GM19468 (cell line): ENCODE measurements at regions not wholly inside any gene's neighbourhood (a gene's known extent, or its start where the extent isn't known, plus 50 kb on each side); places are given as distances from the start of the nearest gene placed in this dataset.
"Not testable (repeated sequence)": the region's sequence is repeated elsewhere in the genome, so short reads cannot be mapped to it uniquely, and the experiment has no call there.

Experiments used
- ATAC-seq: cut with Tn5 transposase; IDR thresholded peaks from one replicate; pipeline ENCODE4 v1.9.1; 2021; ENCODE audit warnings: mild to moderate bottlenecking, moderate library complexity, moderate number of reproducible peaks; ENCODE audit not compliant: unreplicated experiment; ENCODE audit errors: extremely low read depth

DNA sequence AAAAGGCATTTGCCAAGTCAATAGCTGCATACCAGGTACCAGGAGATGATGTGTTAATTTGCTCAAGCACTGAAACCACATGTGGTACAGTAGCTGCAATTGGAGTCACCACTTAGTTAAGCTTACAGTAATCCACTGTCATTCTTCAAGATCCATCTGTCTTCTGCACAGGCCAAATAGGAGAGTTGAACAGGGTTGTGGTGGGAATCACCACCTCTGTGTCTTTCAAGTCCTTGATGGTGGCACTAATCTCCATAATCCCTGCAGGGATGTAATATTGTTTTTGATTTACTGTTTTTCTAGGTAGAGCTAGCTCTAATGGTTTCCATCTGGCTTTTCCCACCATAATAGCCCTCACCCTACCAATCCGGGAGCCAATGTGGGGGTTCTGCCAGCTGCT, 91.9 kb downstream of the FCRL5 start:
- no peak for ATAC-seq

DNA sequence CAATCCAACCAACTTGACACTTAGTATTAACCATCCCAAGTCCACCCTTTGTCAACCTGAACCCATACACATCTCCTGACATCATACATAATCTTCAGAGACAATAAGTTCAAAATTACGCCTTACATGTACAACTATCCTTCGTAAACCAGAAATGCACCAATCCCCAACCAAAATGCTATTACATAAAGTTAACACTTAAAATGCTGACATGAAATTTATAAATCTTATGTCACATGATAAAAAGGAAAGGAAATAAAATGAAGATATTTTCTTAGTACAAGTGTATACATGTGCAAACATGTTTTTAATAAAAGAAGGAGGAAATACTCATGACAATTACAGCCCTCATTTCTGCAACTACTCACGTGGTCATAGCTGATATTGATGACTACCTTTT, 95.0 kb downstream of the FCRL5 start:
- ATAC-seq: no peak

DNA sequence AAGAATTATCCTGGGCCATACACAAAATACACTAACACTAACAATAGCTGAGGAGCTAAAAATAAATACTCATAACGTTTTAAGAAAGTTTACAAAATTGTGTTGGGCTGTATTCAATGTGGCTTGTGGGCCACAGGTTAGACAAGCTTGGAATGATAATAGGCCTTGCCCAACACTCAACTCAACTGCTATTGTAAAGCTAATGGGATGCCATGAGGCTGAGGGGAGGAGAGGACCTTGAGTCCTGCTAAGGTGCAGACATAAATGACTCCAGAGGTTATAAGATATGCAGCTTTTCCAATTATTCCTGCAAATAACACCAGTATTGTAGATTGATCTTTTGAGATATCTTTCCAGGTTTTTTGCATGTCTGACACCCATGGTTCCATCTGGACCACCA, 97.0 kb downstream of the FCRL5 start:
- no peak for ATAC-seq

DNA sequence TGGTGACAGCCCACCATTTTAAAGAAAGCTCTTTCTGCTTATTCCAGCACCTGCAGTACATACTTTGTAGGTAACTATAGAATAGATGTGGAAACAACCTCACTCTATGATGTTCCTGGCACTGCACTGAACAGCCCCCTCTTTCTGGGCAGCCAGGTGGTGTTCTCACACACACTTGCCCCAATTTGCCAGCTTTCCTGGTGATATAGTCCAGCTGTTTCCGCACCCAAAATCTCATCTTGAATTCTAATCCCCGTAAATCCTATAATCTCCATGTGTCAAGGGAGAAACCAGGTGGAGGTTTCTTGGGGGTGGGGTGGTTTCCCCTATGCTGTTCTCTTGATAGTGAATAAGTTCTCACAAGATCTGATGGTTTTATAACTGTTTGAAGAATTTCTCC, 102.2 kb downstream of the FCRL5 start:
- no peak for ATAC-seq

DNA sequence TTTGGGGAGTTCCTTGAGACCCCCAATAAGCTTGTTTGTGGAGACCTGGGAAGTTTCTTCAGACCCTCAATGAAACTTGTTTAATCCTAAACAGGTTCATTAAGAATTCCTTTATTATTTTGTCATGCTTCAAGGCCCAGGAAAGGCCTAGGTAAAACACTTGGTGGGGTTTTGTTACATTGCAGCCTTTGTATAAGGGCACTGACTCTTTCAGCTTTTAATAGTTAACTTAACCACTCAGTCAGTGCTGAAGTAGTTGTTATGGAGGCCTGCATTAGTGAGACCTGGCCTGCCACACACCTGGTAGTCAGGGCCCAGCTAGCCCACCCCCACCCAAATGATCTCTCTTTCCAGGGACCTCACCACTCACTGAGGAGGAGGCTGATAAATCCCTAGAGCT, 103.7 kb downstream of the FCRL5 start:
- no peak for ATAC-seq

DNA sequence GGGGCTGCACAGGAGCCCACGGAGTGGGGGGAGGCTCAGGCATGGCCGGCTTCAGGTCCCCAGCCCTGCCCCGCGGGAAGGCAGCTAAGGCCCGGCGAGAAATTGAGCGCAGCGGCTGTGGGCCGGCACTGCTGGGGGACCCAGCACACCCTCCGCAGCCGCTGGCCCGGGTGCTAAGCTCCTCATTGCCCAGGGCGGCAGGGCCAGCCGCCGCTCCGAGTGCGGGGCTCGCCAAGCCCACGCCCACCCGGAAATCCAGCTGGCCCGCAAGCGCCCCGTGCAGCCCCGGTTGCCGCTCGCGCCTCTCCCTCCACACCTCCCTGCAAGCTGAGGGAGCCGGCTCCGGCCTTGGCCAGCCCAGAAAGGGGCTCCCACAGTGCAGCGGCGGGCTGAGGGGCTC, 106.0 kb downstream of the FCRL5 start:
- not testable (repeated sequence) for ATAC-seq

DNA sequence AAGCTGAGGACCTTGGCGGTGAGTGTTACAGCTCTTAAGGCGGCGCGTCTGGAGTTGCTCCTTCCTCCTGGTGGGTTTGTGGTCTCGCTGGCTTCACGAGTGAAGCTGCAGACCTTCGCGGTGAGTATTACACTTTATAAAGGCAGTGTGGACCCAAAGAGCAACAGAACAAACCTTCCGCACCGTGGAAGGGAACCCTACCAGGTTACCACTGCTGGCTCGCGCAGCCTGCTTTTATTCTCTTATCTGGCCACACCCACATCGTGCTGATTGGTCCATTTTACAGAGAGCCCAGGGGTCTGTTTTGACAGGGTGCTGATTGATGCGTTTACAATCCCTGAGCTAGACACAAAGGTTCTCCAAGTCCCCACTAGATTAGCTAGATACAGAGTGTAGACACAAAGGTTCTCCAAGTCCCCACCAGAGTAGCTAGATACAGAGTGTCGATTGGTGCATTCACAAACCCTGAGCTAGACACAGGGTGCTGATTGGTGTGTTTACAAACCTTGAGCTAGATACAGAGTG, 106.6 kb downstream of the FCRL5 start:
- ATAC-seq: not testable (repeated sequence)

DNA sequence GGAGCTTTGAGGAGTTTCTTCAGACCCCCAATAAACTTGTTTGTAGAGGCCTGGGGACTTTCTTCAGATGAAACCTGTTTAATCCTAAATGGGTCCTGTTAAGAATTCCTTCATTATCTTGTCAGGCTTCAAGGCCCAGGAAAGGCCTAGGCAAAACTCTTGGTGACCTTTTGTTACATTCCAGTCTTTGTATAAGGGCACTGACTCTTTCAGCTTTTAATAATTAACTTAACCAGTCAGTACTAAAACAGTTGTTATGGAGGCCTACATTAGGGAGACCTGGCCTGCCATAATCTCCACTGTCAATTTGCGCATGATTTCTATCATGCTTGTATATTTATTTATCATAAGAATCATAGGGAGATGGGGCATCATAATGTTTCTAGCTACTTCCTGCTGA, 110.2 kb downstream of the FCRL5 start:
- ATAC-seq: no peak

DNA sequence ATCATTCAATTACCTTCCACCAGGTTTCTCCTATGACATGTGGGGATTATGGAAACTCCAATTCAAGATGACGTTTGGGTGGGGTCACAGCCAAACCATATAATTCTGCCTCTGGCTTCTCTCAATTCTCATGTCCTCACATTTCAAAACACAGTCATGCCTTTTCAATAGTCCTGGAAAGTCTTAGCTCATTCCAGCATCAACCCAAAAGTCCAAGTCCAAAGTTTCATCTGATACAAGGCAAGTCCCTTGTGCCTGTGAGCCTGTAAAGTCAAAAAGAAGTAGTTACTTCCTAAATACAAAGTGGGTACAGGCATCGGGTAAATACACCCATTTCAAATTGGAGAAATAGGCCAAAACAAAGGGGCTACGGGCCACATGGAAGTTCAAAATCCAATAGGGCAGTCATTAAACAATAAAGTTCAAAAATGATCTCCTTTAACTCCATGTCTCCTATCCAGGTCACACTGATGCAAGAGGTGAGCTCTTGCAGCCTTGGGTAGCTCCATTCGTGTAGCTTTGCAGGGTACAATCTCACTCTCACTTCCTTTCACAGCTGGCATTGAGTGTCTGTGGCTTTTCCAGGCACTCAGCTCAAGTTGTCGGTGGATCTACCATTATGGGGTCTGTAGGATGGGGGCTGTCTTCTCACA, 112.9 kb downstream of the FCRL5 start:
- ATAC-seq: no peak

DNA sequence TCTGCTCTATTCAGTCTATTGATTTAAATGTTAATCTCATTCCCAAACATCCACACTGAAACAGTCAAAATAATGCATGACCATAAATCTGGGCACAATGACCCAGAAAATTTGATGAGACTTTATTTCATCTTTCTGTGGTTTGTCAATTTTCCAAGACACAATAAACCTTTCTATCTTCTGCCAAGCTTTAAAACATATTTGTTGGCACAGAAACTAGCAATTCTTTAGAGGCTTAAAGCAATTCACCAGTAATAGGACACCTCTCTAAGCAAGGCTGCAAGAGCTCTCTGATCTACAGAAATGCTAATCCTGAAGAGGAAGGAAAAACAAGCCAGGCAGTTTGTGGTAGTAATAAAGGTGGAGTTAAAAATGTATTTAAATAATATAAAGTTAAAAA, 113.7 kb downstream of the FCRL5 start:
- no peak for ATAC-seq

DNA sequence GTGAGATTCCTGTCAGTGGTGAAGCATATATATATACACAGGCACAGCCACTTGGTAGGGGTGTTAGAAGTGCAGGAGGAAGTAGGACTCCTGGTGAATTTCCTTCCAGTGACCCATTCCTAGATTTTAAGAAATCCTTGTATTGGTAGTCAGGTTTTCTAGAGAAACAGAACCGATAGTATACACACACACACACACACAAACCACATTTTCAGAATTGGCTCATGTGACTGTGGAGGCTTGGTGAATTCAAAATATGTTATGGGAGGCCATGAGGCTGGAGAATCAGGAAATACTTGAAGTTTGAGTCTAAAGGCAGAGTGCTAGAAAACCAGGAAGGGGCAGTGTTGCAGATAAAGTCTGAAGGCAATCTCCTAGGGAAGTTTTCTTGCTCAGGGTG, 114.2 kb downstream of the FCRL5 start:
- no peak for ATAC-seq

DNA sequence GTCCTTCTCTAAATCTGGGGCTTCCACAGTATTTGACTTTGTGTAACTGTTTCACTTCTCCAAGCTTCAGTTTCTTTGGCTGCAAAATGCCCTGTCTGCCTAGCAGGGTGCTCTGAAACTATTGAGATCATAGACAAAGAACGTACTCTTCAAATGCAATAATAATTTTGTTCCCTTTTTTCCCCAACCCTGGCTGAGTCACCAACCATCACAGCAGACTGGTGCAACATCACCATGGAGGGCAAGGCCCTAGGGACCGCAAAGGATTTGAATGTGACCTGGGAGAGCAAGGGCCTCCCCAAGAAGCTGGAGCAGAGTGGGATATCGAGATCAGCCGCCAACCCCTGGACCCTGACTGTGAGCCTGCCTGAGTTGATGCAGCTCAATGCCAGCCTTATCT, 115.0 kb downstream of the FCRL5 start:
- ATAC-seq: no peak

DNA sequence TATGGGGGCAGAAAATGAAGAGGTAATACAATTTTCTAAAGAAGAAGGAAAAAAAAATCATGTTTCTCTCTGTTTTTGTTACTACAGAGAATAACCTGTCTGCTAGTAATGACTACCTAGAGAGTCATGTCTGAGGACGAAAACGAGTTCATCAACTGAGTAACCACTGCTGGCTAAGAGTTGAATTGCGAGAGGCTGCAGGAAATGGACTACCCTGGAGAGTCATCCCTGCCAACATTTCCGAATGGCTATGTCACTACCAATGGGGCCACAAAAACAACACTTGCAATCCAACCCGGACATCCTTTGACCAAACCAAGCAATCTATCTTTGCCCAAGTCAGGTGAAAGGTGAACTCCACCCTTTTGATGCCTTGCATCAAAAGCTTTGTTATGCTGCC, 120.6 kb downstream of the FCRL5 start:
- no peak for ATAC-seq

DNA sequence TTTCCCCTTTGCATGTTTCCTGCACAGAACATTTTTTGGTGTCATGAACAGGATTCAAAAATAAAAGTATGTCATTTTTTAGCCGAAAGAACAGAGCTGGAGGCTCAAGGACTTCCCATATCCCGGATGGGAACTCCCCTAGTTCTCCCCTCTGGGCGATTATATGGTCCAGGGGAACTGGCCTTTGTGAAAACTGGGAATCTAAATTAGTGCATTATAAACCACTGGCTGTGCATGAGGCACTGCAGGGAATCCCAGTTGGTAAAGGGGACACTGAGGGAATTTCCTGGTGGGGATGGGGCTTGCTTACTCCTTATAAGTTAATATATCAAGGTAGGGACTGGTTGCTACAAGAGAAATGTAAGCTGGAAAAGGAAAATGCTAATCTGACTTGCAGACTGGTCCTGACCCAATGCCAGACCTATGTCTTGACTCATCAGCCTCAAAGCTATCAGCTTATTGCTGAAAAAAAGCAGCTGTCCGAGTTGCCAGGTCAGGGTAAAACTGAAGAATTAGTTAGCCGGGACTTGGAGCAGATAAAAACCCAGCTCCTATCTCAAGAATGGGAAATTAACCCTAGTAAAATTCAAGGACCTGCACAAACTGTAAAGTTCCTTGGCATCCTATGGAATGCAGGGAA, 122.6 kb downstream of the FCRL5 start:
- ATAC-seq: no peak

DNA sequence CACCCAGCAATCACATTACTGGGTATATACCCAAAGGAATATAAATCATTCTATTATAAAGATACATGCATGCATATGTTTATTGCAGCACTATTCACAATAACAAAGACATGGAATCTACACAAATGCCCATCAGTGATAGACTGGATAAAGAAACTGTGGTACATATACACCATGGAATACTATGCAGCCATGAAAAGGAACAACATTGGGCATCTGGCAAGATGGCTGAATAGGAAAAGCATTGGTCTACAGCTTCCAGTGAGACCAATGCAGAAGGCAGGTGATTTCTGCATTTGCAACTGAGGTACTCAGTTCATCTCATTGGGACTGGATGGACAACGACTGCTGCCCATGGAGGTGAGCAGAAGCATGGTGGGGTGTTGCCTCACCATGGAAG, 128.6 kb downstream of the FCRL5 start:
- not testable (repeated sequence) for ATAC-seq

DNA sequence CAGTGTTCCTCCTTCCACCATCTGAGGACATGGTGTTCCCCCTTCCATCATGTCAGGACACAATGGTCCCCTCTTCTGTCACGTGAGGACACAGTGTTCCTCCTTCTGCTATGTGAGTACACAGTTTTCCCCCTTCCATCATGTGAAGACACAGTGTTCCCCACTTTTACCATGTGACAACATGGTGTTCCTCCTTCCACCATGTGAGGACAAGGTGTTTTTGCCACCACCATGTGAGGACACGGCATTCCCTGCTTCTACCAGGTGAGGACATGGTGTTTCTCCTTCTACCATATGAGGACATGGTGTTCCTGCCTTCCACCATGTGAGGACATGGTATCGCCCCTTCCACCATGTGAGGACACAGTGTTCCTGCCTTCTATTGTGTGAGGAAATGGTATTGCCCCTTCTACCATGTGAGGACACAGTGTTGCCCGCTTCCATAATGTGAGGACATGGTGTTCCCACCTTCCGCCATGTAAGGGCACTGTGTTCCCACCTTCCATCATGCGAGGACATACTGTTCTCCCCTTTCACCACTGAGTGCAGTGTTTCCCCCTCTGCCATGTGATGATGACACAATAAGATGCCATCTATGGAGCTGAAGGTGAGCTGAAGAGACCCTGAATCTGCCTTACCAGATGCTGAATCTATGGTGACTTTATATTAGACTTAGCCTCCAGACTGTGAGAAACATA, 132.3 kb downstream of the FCRL5 start:
- no peak for ATAC-seq

DNA sequence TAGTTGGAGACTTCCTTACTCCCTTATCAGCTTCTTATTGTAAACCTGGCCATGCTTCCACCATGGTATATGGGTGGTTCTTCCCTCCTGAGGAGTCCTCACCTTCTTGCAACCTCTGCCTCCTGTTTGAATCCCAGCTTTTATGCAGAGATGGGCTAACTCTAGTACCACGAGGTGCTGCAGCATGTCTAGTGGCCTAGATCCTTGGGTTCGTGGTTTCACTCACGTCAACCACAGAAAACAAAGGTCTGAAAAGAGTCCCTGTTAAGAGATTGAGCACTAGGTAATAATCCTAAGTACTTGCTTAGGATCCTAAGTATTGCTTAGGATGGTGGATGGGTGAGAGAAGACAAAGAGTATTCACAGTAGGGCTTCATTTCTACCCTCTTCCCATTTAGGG, 133.7 kb downstream of the FCRL5 start:
- no peak for ATAC-seq

DNA sequence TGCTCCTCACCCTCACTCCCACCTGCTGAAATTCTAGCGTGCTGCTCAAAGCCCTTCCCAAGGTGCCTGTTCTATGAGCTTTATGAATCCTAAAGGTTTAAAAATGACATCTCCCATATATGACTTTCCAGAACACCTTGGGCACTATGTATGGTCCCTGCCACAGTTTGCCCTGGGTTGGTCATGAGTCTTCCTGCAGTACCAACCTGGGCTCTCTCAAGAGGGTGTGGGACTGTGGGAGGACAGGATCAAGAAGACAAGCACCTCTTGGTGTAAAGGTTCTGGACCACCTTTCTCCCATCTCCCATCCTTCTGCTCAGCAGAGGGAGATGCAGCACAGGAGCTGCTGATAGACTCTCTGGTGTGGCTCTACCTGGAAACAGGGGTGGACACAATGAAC, 134.1 kb downstream of the FCRL5 start:
- no peak for ATAC-seq

DNA sequence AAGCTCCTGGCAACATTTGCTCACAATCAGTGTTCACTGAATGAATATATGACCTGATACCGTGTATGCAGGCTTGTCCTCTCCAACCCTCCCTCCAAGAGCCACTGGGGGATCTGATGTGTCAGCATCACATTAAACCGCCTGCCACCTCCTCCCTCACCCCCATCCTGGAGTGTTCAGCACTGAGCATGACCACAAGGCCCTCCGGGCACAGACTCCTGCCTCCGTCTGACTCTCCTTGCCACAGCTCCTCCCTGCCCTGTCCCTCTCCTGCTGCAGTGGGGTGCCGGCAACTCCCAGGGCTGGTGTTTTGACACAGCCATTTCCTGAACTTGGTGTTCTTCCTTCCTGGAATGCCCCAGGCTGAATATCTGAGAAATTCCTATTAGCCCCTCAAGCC, 136.7 kb downstream of the FCRL5 start:
- ATAC-seq: no peak

DNA sequence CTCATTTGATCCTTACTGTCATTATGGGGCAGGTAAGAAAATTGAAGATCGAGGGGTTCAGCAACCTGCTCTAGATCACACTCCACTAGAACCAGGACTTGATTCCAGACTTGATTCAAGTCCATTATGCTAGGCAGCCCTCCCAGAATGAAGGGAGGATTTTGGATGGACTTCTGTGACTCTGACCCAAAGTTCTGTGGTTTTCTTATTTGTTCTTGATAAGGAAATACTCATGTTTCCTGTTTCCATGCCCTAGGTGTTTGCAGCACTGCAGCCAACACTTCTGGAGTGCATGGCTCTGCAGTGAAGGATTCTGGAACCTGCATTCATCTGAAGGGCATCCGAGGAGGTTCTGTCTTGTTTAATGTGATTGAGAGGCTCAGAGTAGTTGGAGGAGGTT, 140.0 kb downstream of the FCRL5 start:
- no peak for ATAC-seq

DNA sequence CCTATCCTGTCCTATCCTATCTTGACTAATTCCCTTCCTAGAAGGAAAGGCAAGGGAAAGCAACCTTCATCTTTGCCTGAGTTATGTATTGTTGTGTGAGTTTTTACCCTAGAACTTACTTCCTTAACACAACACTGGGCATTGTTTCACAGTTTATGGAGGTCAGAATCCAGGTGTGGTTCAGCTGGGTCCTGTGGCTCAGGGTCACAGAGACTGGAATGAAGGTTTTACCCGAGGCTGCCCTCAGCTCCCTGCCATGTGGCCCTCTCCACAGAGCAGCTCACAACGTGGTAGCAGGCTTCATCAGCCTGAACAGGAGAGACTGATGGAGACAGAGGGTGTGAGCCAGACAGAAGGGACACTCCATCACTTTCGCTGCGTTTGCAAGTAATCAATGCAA, 140.5 kb downstream of the FCRL5 start:
- no peak for ATAC-seq

DNA sequence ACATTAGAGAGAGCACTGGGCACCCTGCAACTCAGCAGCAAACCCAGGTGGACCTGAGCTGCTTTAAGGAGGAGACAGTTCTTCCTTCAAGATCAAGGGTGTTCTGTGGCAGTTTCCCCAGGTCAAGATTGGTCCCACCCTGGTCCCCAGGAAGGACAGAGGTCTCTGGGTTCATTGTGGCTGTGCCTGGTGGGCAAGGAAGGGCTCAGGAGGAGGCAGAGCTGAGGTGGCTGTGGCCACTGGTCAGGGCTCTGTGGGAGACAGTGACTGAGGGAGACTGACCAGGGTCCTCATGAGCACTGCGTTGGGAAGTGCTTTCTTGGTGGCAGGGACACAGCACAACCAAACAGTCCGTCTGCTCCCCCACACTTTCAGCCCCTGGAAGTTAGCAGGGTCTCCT, 141.3 kb downstream of the FCRL5 start:
- ATAC-seq: no peak
